Fibroblast of skin of left biceps (primary cell): ENCODE measurements at regions not wholly inside any gene's neighbourhood (a gene's known extent, or its start where the extent isn't known, plus 50 kb on each side); places are given as distances from the start of the nearest gene placed in this dataset.
A peak's percentile ranks its signal among the peaks of the same experiment; 100 is the strongest.
"Not testable (repeated sequence)": the region's sequence is repeated elsewhere in the genome, so short reads cannot be mapped to it uniquely, and the experiment has no call there.

Experiments used
- DNase-seq, 2 experiments: peaks; one replicate each; pipeline ENCODE4 v3.0.0-alpha.2; 2013; ENCODE audit warnings: low read depth in 2 of 2

DNA sequence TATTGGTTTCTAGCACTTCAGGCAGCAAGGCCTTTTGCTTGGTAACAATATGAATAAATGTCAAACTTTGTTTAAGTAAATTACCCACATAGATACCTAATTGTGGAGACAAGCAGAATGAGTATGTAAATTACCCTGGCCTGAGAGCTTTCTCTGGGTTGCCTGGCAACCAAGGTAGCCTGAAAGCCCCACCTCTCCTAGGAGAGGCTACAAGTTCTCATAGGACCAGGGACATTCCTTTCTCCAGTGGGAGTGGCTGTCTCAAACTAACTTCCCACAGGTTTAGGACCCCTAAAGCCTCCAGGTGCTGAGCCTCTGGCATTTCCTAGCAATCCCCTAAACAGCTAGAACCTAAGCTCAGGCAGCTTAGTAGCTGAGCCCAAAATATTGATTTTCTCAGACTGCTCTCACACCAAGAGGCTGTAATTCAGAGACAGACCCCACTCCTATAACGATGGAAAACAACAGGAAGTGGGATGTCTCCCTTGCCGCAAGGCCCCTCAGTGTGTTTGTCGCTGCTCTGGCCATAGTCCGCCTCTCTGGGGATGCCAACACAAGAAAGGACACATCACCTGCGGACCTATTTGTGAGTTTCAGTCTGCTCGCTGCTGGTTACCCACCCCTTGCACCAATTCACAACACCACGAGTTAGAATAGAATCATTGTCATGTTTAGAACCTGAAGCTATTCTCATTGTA lies 207.3 kb downstream of the DLEU7 start:
- DNase-seq: no peak

DNA sequence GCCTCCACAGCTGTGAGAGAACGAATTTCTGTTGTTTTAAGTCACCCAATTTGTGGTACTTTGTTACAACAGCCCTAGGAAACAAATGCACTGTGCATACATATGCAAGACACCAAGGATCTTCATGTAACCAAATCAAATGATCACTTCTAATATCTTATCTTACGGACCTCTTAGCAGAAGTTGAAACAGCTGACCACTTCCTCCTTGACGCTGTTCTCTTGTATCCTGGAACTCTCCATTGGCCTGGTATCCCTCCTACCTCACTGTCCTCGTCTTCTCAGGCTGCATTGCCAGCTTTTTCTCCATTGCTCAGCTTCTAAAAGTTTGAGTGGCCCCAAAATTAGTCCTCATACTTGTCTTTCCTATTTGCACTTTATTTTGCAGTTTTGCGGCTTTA lies 200.4 kb downstream of the DLEU7 start:
- no peak for DNase-seq

- DNase-seq: no peak
Observed at GRCh38 chr13:50644081-50644871, 199.2 kb downstream of the DLEU7 start.

DNA sequence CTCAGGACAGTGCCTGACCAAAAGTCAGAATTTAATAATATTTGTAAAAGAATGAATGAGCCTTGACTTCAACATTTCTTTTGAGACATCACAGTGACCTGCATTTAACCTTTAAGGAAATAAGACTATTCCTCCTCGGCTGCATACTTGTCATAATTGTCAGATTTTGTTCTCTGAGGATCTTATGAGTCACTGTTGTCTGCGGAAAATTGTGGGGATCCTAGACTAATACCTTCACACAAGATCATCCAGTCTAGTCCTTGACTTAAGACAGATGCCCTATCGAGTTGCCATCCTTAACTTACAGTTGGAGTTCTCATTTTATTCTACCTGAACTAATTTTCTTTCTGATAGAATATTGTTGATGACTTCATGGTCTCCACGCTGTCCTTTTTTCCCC lies 198.4 kb downstream of the DLEU7 start:
- DNase-seq: peak; percentile 45 to 49

- DNase-seq: no peak
Observed at GRCh38 chr13:50646070-50646469, 197.4 kb downstream of the DLEU7 start.

- DNase-seq: no peak
Observed at GRCh38 chr13:50649211-50649610, 194.3 kb downstream of the DLEU7 start.

DNA sequence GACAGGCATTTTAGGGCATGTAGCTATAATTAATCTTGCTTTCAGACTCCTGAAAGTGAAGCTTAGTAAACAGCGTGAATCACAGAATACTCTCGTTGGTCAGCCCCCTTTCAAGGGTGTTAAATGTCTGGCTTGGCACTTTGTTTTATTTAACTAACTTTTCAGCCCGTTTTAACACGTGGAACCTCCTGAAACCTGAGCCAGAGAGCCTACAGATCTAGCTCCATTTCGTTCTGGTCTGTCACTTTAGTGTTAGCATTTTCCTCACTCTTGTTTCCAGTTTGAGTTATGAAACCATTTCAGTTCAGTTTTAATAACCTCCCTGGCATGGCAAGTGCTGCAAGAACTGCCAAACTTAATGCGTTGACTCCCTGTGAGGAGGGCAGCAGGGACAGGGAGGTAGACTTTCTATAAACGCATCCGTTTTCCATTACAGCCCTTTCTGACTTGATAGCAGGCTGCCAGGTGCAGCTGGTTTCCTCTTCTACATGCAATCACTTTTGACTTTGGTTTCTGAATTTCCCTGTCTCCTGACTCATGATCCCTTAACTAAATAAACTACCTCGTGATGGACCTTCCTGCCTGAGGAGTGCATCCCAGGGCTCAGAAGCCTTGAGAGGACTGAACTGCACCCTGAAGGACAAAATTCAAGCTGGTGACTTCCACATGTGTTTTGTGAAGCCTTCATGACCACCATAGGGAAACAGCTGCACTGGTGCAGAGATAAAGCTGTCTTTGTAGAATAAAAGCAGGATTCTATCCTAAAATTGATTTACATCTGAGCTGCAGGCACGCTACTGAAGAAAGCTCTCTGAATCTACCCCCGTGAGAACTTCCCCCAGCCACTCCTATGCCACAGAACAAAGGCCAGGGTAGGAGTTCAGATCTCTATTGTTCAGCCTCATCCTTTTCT lies 192.6 kb downstream of the DLEU7 start:
- DNase-seq: no peak

GRCh38 chr13:50651922-50652321 lies 191.6 kb downstream of the DLEU7 start:
- no peak for DNase-seq

DNA sequence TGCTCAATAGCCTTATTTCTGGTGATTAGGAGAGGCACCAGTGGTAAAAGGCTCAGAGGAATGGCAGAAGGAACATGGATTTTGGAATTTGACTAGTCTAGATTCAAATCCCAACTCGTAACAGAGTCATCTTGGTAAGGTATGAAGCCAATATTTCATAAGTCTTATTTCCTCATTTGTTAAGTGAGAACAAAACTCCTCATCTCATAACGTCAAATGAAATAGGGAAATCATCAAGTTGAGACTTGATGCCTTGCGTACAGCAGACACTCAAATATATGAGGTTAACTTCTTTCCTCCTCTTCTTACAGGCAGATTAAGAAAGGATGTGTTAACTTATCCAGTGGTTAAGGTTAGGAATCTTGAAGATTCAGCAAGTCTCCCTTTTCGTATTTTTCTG lies 189.2 kb downstream of the DLEU7 start:
- DNase-seq: no peak

DNA sequence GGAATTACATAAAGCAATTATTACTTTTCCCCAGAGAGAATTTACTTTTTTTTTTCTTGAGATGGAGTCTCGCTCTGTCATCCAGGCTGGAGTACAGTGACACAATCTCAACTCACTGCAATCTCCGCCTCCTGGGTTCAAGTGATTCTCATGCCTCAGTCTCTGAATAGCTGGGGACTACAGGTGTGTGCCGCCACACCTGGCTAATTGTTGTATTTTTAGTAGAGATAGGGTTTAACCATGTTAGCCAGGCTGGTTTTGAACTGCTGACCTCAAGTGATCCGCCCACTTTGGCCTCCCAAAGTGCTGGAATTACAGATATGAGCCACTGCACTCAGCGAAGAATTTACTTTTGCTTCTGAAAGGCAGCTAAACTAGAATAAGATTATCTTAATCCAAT lies 181.6 kb downstream of the DLEU7 start:
- not testable (repeated sequence) for DNase-seq

GRCh38 chr13:50664951-50665350 lies 178.5 kb downstream of the DLEU7 start:
- DNase-seq: no peak

DNA sequence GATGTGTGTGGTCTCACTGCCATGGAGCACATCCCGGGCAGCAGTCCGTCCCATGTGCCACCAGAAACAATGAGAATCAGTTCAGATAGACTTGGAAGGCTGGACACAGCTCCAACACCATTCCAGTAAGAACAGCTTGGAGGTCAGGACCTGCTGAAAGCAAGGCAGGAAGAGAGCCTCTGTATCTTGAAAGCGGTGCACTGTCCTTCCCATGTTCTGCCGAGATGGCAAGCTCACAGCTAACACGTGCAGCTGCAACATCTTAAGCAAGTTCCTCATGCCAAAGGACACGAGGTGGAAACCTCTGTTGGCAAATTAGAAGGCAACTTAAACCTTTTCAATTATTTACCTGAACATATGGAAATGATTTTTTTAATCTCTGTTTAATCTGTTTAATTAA lies 175.4 kb downstream of the DLEU7 start:
- no peak for DNase-seq

DNA sequence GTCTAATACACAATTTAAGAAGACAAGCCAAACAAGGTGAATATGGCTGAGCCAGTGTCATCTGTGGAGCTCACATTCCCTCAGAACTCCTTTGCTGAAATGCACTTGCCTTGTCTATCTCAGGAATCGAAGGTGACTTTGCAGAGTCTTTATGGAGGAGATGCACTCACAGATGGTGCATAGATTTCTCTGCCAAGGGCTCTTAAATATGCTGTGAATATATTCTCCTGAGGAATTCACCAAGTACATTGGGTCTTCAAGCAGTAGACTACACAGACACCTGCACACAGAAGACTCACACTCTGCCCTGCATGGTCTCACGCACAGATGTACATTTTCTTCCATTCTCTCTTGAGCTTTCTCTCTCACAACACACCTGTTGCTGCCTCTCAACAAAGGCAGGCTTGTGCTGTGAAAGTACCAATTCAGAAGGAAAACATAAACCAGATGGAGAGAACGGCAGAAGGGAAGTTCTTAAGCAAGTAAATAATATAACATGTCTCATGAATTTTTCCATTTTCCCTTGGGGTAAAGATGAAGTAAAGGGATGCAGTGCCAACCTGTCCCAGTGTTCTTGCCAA lies 174.7 kb downstream of the DLEU7 start:
- DNase-seq: no peak

- no peak for DNase-seq
Observed at GRCh38 chr13:50670272-50670671, 173.2 kb downstream of the DLEU7 start.

- DNase-seq: no peak
Observed at GRCh38 chr13:50670847-50671496, 172.5 kb downstream of the DLEU7 start.

GRCh38 chr13:50671497-50671850 lies 172.0 kb downstream of the DLEU7 start:
- DNase-seq: no peak

DNA sequence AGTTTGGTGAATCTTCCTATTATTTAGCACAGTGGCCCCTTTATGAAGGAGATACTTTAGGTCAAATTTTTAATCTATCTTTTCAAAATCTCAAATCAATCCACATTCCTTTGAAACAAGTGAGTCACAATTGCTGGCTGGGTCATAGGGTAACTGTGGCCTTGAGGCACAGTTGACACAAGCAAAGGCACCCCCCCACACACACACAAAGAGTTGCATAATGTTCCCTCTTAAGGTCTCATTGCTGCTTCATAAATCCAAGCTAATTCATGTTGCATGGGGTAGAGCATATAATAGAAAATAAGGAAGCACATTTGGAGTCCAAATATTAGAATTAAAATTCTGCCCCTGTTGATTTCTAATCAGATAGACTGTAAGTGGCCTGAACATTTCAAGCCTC lies 171.5 kb downstream of the DLEU7 start:
- no peak for DNase-seq

DNA sequence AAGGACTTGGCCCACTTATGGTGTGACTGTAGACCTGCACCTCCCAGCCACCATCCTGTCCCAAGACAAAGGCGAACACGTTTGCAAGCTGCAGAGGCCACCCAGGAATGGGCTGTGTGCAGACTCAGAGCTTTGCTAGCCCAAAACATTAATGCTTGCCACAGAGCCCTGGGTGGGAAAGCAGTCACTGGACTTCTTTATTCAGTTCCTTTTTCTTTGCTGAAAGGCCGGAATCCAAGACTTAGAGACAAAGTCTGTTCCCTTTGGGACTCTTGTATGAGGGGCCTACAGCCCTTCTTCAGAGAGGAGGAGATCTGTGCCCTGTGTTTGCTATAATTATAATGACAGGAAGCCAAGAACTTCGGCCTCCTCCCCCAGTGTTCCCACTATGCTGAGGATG lies 167.8 kb downstream of the DLEU7 start:
- no peak for DNase-seq

DNA sequence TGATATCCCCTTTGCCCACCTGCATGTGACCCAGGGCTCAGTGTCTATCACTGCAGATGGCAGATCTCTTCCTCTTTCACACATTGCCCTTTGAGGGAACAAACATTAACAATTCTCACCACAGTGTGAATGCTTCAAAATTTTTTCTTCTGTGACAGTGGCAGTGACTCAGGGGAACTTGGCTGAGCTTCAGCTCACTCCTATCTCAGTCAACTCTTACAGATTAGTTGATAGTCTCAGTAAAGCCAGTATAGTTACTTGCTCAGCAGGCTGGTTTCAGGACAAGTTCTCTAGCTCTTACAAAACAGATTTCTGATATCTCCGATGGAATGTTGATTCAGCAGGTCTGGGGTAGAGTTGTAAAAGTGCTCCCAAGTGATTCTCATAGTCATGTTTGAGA lies 166.9 kb downstream of the DLEU7 start:
- DNase-seq: peak; percentile 28 to 32

GRCh38 chr13:50677258-50677657 lies 166.2 kb downstream of the DLEU7 start:
- DNase-seq: no peak

GRCh38 chr13:50677687-50678463 lies 165.6 kb downstream of the DLEU7 start:
- DNase-seq: no peak
